GM18909 (cell line): ENCODE measurements at regions not wholly inside any gene's neighbourhood (a gene's known extent, or its start where the extent isn't known, plus 50 kb on each side); places are given as distances from the start of the nearest gene placed in this dataset.
A peak's percentile ranks its signal among the peaks of the same experiment; 100 is the strongest.

Experiments
- ATAC-seq: cut with Tn5 transposase; IDR thresholded peaks from one replicate; pipeline ENCODE4 v1.9.1; 2021; ENCODE audit warnings: mild to moderate bottlenecking; ENCODE audit not compliant: unreplicated experiment, poor library complexity

DNA sequence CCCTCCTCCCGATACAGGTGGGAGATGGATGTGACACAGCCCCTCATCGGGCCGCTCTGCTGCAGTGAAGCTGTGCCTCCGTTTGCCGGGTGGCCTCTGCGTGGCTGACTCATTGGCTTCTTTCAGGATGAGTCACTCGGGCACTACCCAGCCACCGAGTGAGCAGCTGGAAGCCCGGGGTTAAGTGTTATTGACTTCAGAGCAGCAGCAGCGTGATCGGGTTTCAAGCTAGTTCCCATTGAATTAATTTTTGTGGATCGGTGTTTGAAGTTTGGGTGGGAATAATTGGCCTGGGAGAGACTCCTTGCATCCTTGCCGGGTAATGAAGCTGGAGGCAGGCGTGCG is 266.4 kb upstream of the IRX4 start:
- ATAC-seq, result peak; percentile 86

DNA sequence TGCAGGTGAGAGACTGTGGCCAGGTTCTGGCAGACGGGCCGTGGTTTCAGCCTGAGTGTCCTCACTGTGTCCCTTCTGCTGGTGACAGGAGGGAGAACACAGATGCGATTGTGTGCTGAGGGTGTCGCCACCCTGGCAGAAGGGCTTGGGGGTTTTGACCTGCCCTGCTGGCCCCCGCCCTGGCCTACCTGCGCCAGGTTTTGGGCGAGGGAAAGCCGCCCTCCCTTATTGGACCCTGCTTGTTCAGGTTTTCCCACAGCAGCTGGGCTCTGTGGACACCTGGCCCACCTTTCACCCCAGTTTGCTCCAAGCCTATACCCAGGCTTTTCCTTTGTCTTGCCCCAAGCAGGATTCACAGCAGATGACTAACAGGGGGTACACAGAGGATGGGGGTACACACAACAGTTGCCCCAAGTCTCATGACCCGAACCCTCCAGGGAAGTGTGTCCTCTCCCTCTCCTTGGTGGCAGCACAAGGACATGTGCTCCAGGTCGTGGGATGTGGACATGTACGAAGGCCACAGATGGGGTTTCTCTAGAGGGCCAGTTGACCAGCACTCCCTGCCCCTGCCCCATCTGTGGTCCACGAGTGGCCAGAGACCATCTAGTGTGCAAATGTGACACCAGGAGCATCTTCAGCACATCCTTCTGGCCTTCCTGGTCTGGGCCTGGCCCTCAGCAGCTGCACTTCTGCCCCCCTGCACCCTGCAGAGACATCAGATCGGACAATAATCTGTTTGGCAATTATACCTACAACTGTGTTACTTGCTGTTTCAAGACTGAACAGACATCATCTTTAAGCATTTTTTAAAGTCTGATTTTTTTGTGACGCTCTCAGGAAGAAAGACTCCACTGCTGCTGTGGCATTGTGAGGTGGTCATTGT is 265.8 kb upstream of the IRX4 start:
- ATAC-seq, result peak; percentile 28

GRCh38 chr5:2147504-2148311 is 265.0 kb upstream of the IRX4 start:
- ATAC-seq, result no peak

- ATAC-seq, result no peak
Measured at GRCh38 chr5:2143646-2144353, 261.1 kb upstream of the IRX4 start.

DNA sequence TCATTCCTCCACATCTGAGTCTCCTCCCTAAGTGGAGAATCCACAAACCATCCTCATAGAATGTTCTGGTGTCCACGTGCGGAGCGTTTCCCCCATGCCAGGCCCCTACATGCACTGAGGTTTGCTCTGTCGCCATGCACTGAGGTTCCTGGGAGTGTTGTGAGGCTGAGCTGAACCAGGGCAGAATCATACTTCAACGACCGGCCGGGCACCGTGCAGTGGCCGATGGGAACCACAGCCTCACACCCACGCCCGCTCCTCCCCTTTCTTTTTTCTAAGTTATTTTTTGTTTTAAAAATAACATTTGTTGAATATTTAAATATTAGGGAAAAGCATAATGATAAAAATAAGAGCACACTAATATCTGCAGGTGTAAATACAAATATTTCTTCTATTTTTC is 260.4 kb upstream of the IRX4 start:
- no peak for ATAC-seq

DNA sequence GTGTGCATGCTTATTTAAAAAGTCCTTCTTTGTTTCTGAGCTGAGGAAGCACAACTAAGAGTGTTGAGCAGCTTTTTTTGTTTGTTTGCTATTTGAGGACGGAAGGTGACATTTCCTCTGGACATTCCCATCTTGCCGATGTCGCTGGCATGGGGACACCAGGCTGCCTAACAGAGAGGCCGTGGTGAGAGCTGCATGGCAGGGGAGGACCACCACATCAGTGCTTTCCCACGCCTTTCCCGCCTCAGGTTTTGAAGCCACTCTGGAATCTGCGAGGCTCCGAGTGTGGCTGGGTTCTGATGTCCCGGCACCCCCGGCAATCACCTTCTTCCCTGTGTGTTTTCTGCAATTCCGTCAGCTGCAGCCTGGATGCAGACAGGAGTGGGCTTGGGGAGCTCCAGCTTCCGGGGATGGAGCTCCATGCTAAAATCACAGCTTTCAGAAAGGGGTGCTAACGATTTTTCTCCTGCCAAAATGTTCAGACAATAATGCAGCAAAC is 259.8 kb upstream of the IRX4 start:
- no peak for ATAC-seq

GRCh38 chr5:2141254-2142000 is 258.7 kb upstream of the IRX4 start:
- ATAC-seq, result no peak

GRCh38 chr5:2140501-2141175 is 257.9 kb upstream of the IRX4 start:
- ATAC-seq, result no peak

DNA sequence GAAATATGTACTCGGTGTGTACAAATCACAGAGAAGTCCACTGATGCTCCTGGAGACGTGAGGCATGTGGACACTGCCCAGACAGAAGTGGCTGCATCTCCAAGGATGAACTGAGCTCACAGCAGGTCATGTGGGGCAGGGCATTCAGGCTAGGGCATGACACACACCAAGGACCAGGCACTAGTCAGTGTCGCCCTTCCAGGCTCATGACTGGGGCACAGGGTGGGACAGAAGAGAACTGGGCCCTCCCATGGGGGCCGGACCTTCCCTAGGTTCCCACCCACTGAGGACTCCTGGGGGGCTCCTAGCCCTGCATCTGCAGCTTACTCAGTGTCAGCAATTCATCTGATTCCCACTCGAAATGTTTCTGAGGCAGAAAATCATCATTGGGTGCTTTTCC is 256.8 kb upstream of the IRX4 start:
- no peak for ATAC-seq

DNA sequence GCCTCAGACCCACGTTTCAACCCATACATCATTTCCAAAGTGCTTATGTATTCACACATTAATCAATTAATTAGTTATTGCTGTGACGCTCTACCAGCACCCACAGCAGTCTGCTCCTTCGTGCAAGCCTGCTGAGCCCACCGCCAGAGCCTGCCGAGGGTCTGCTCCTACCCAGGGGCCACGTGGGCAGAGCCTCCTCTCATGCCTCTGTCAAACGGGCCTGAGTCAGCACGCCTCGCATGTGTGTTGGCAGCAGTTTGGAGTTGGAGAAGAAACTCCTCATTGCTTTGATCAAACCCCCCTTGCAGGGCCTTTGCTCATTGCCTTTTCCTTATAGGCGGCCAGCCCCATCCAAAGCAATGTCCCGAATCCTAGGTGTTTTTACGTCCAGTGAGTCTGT is 256.2 kb upstream of the IRX4 start:
- no peak for ATAC-seq

GRCh38 chr5:2137444-2138050 is 254.8 kb upstream of the IRX4 start:
- no peak for ATAC-seq

DNA sequence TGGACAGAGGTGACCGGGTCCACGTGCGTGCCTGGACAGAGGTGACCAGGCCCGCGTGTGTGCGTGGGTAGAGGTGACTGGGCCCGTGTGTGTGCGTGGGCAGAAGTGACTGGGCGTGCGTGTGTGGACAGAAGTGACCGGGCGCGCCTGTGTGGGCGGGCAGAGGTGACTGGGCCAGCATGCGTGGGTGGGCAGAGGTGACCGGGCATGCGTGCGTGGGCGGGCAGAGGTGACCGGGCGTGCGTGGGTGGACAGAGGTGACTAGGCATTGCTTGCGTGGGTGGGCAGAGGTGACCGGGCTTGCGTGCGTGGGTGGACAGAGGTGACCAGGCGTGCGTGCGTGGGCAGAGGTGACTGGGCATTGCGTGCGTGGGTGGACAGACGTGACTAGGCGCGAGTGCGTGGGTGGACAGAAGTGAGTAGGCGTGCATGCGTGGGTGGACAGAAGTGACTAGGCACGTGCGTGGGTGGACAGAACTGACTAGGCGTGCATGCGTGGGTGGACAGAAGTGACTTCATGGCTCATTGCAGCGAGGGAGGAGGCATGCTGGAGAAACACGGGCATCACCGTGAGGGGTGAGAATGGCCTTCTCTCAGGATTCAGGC is 254.1 kb upstream of the IRX4 start:
- ATAC-seq, result no peak

GRCh38 chr5:2135833-2136232 is 253.1 kb upstream of the IRX4 start:
- ATAC-seq, result no peak

DNA sequence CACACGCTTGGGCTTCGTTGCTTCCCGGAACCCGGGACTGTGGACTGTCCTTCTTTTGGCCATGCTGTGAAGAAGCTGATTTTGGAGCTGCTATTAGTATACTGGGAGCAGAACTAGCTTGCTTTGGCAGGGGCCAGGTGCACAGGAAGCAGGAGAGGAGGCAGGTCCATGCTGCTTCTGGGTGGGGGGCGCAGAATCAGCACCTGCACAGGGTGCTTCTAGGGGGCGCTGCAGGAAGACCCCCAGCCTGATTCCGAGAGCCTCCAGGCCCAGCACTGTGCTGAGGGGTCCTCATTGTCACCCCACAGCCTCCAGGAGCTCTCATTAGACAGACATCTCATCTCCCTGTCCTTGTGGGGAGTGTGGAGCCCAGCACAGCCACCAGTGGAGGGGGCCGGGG is 252.6 kb upstream of the IRX4 start:
- no peak for ATAC-seq

GRCh38 chr5:2134543-2135292 is 252.0 kb upstream of the IRX4 start:
- ATAC-seq, result no peak

- no peak for ATAC-seq
Measured at GRCh38 chr5:2133936-2134335, 251.2 kb upstream of the IRX4 start.

DNA sequence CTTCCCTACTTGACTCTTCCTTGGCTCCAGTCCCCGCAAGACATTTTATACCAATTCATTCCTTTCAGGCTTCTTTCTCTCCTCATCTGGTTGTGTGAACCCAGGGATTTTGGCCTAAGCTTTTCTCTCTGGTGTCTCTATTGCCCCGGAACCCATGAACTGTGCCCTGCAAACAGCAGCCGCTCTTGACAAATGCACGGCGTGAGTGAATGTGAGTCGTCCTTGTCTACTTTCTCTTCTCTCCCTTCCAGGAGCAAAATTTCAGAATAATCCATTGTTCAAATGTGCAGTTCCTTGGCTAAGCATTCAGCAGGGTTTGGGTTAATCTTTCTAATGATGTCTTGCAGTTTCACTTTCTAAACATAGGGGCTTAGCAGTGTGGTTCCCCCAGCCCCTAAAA is 250.4 kb upstream of the IRX4 start:
- no peak for ATAC-seq

DNA sequence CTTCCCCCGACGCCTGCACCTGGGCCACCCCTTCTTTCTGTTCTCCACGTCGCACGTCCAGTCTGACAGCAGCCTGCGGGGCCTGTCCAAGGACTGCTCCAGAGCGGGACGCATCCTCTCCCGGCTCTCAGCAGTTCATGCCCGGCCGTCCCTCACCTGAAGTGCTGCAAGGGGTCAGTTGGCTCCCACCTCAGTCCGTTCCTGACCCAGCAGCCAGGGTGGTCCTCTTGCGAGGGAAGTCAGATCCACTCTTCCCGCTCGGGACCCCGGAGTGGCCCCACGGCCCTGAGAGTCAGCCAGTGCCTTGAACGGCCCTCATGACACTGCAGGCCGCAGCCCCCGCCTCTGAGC is 249.7 kb upstream of the IRX4 start:
- ATAC-seq, result no peak
